Uterus (tissue), 2 donors: ENCODE measurements at regions not wholly inside any gene's neighbourhood (a gene's known extent, or its start where the extent isn't known, plus 50 kb on each side); places are given as distances from the start of the nearest gene placed in this dataset.

Experiments
- POLR2A ChIP-seq, 2 donors: fragments of 450-650 bp; IDR thresholded peaks; one replicate each; pipeline ENCODE4 v1.6.1; 2016; ENCODE audit warnings: antibody characterized with exemption in 2 of 2, mild to moderate bottlenecking in 1 of 2, moderate library complexity in 1 of 2
- TF ChIP-seq, protein P1 (sequence below), 4 experiments: fragments of 200-600 bp in 2 of 4; fragments of 450-650 bp in 2 of 4; sonication (generic) in 2 of 4; IDR thresholded peaks; one replicate each; pipeline ENCODE4 v1.5.1; 2016 to 2019; ENCODE audit warnings: antibody characterized with exemption in 4 of 4, mild to moderate bottlenecking in 2 of 4, moderate library complexity in 1 of 4

DNA sequence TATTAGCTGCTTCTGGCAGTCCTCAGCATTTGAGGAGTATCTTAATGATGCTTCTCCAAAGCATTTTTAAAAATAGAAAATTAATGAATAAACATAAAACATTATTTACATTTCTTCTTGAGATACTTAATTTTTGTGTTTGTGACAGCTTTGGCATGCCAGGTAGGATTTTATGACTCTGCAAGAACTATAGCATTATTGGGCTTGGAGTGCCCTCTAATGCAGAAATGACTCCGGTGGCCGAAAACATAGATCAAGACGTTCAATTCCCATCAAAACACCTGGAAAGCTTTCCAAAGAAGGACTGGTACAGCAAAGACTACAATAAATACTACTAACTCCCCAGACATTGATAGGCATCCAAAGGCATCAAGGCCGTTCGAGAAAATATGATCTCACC is 366.4 kb upstream of the CXADR start:
- TF ChIP-seq, protein P1, sequence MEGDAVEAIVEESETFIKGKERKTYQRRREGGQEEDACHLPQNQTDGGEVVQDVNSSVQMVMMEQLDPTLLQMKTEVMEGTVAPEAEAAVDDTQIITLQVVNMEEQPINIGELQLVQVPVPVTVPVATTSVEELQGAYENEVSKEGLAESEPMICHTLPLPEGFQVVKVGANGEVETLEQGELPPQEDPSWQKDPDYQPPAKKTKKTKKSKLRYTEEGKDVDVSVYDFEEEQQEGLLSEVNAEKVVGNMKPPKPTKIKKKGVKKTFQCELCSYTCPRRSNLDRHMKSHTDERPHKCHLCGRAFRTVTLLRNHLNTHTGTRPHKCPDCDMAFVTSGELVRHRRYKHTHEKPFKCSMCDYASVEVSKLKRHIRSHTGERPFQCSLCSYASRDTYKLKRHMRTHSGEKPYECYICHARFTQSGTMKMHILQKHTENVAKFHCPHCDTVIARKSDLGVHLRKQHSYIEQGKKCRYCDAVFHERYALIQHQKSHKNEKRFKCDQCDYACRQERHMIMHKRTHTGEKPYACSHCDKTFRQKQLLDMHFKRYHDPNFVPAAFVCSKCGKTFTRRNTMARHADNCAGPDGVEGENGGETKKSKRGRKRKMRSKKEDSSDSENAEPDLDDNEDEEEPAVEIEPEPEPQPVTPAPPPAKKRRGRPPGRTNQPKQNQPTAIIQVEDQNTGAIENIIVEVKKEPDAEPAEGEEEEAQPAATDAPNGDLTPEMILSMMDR (IDR thresholded peaks at IDR 0.05) = no peak
- TF ChIP-seq POLR2A (IDR thresholded peaks at IDR 0.05) = no peak
